ENCODE measurements at regions not wholly inside any gene's neighbourhood (a gene's known extent, or its start where the extent isn't known, plus 50 kb on each side); places are given as distances from the start of the nearest gene placed in this dataset.

DNA sequence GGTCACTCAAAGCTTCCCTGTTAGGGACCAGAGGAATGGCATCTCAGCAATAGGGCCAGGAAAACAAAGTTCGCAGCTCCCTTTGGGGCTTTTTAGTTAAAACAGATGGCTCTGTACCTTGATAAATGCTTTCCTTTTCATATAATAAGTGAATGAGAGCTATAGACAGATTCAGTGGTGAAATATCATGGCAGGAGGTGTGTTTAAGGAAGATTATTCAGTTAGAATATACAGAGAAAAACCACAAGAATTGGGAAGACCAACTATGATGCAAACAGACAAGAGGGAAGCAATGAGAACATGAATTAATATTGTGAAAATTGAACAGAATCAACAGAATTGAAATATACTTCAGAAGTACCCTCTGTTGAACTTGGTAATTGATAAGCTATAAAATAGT lies 379.4 kb downstream of the PLPP3 start:
- no peak for TF ChIP-seq ZFX (IDR thresholded peaks at IDR 0.05; ENCODE audit: borderline replicate concordance)
- TF ChIP-seq, protein P1, sequence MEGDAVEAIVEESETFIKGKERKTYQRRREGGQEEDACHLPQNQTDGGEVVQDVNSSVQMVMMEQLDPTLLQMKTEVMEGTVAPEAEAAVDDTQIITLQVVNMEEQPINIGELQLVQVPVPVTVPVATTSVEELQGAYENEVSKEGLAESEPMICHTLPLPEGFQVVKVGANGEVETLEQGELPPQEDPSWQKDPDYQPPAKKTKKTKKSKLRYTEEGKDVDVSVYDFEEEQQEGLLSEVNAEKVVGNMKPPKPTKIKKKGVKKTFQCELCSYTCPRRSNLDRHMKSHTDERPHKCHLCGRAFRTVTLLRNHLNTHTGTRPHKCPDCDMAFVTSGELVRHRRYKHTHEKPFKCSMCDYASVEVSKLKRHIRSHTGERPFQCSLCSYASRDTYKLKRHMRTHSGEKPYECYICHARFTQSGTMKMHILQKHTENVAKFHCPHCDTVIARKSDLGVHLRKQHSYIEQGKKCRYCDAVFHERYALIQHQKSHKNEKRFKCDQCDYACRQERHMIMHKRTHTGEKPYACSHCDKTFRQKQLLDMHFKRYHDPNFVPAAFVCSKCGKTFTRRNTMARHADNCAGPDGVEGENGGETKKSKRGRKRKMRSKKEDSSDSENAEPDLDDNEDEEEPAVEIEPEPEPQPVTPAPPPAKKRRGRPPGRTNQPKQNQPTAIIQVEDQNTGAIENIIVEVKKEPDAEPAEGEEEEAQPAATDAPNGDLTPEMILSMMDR (IDR thresholded peaks at IDR 0.05), result no peak
- H3K27ac ChIP-seq, result no peak overlapping the region

DNA sequence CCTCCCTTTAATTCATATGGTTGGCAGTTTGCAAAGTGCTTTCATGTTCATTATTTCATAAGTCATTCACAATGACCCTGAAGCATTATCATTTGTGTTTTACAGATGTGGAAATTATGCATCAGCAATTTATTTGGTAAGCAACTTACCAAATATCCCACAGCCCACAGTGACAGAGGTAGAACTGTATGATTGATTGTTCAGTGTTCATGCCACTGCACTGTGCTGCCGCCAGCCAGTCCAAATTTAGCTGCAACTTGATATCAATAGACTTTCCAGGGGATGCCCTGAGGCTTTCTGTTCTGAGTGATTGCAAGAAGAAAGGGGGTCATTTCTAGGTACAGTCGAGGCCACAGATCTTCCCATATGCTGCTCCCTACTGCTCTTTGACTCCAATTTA lies 380.3 kb downstream of the PLPP3 start:
- no peak overlapping the region for H3K27ac ChIP-seq
- no peak for TF ChIP-seq ZFX (IDR thresholded peaks at IDR 0.05; ENCODE audit: borderline replicate concordance)
- TF ChIP-seq, protein P1 (IDR thresholded peaks at IDR 0.05), result no peak

DNA sequence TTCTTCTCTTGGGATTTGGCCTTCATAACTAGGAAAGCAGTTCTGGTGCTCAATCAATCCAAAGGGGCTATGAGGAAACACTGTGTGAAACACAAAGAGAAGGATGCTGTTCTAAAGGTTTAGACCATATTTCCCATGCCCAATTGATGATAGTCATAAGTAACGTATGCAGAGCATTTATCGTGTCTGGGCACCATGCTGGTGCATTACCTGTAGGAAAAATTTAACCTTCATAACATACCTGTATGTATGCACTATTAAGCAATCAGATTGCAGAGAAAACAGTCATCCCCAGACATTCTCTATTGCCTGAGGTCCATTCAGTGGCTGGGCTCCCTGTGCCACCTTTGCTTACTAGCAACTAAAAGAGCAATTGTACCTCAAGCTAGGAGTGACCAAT lies 381.4 kb downstream of the PLPP3 start:
- TF ChIP-seq ZFX (IDR thresholded peaks at IDR 0.05; ENCODE audit: borderline replicate concordance), result no peak
- TF ChIP-seq, protein P1 (IDR thresholded peaks at IDR 0.05), result no peak
- H3K27ac ChIP-seq, result no peak overlapping the region

DNA sequence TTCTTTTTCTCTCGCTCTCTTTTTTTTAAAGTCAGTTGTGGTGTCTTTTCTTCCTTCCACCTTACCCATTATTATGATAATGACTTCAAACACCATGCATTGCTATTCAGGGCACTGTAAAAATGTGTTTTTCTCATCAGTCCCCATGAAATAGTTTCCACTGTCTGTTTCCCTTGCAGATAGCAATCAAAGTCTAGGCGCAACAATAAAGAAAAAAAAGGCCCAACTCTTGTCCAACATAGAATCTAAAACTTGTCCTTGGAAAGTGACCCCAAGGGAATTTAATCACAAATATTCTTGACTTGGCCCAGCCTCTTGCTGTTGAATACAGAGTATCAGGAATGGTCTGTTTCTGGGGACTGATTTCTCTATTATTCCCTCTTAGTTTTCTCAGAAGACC lies 382.5 kb downstream of the PLPP3 start:
- no peak overlapping the region for H3K27ac ChIP-seq
- no peak for TF ChIP-seq ZFX (IDR thresholded peaks at IDR 0.05; ENCODE audit: borderline replicate concordance)
- TF ChIP-seq, protein P1 (IDR thresholded peaks at IDR 0.05), result no peak

DNA sequence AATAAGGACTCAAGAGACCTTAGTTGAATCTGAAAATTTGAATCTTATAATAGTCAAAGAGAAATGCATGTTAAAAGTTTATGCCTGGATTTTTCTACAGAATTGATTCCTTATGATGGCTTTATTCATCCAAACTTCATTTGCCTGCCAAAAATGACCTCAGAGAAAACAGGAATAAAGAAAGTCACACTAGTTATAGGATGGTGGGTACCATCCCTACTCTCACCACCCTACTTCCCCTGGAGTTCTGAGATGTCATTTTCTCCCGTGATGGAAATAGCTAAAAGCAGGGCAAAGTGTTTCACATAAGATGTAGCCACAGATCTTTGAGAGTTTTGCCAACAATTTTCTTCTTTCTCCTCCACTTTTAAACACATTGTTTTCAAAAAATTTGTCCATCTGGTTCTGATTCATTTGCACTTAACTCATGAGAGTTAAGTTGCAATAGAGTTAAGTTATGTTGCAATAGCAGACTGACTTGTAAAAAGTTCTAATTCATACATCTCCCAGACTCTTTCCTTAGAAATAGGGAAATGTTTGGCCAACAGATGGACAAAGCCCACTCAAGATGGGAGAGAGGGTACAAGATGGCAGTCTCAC lies 384.6 kb downstream of the PLPP3 start:
- TF ChIP-seq, protein P1 (IDR thresholded peaks at IDR 0.05), result no peak
- H3K27ac ChIP-seq, result no peak overlapping the region

DNA sequence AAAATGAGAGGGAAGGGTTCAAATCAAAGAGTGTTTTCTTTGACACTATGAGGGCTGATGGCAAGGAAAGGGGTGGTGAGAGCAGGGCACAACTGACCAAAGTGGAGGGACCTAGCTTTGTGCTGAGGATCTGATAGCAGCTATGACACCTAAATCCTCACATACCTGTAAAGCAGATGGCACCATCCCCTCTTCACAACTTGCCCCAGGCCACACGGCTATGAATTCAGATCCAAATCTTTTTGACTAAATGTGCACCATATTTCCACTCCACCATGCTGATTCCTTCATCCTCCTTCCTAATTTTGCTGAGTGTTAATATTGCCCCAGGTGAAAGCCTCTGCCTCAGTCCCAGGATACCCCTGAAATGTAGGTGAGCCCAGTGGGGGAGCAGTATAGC lies 385.7 kb downstream of the PLPP3 start:
- H3K27ac ChIP-seq, result no peak overlapping the region
- no peak for TF ChIP-seq ZFX (IDR thresholded peaks at IDR 0.05; ENCODE audit: borderline replicate concordance)
- TF ChIP-seq, protein P1 (IDR thresholded peaks at IDR 0.05), result no peak

DNA sequence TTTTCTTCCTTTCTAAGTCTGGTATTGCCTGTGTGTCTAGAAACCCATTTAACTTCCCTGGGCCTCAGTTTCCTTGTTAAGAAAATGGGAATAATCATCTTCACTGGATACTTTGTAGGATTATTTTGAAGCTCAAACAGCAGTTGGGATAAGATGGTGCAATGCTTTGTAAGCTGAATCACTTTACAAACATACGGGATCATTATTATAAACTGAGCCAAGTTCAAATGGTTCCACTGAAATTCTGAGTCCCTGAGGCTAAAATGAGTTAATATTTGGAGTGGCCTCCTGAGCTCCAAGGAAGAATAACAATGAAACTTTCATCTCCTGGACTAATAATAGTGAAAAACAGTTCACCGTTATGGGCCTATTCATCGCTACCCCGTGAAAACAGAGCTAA lies 388.0 kb downstream of the PLPP3 start:
- TF ChIP-seq ZFX (IDR thresholded peaks at IDR 0.05; ENCODE audit: borderline replicate concordance), result no peak
- TF ChIP-seq, protein P1 (IDR thresholded peaks at IDR 0.05), result no peak
- no peak overlapping the region for H3K27ac ChIP-seq

Data from 22Rv1 (cell line).